ENCODE measurements at regions not wholly inside any gene's neighbourhood (a gene's known extent, or its start where the extent isn't known, plus 50 kb on each side); places are given as distances from the start of the nearest gene placed in this dataset.

DNA sequence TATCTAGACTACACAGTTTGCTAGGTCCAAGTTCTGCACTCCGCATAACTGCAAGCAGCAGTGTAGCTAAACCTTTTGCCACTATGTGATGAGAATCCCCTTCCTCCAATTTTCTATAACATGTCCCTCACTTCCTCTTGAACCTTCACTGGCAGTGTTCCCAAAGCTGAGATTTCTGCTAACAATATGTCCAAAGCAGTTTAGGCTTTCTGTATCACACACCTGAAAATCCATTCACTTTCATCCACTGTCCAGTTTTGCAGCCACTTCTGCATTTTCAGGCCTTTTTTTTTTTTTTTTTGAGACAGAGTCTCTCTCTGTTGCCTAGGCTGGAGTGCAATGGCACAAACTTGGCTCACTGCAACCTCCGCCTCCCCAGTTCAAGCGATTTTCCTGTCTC lies 111.1 kb downstream of the GADD45G start:
- DNase-seq (ENCODE audit: insufficient read length, low spot score, missing footprints): no peak
- no peaks in the 10 kb centered on the region for H3K9me3 ChIP-seq (ENCODE audit: low read depth, low read length)

DNA sequence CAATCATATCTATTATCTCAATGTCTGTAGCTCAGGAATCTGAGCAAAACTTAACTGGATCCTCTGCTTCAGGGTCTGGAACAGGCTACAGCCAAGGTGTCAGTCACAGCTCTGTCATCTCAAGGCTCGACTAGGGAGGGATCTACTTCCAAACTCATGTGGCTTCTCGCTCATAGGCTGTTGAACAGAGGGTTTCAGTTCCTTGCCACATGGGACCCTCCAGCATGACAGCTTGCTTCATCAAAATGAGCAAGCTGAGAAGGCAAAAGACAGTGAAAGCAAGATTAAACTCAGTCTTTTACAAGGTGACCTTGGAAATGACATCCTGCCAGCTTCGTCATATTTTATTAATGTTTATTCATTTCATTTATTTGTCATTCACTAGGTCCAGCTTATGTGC lies 111.7 kb downstream of the GADD45G start:
- DNase-seq (ENCODE audit: insufficient read length, low spot score, missing footprints): no peak

More for the DNA sequence above, 111.1 kb downstream of the GADD45G start:
- Histone ChIP-seq H3K27ac (ENCODE audit: low read depth, low read length) (no peak overlapping the region), H3K36me3 (ENCODE audit: insufficient read depth, low read length) (no peaks in the 10 kb centered on the region), H3K79me2 (ENCODE audit: insufficient read depth, low read length) (no peaks in the 10 kb centered on the region), H3K4me3 (ENCODE audit: insufficient read depth, low read length) (no peak overlapping the region), H3K4me2 (ENCODE audit: insufficient read depth, low read length) (no peak overlapping the region), H3K4me1 (ENCODE audit: insufficient read depth, low read length) (no peaks in the 10 kb centered on the region), H2AFZ (ENCODE audit: low read length) (no peak overlapping the region), H4K20me1 (ENCODE audit: insufficient read depth, low read length) (no peaks in the 10 kb centered on the region), H3K27me3 (ENCODE audit: insufficient read depth, low read length) (no peaks in the 10 kb centered on the region)
- TF ChIP-seq, protein P1, sequence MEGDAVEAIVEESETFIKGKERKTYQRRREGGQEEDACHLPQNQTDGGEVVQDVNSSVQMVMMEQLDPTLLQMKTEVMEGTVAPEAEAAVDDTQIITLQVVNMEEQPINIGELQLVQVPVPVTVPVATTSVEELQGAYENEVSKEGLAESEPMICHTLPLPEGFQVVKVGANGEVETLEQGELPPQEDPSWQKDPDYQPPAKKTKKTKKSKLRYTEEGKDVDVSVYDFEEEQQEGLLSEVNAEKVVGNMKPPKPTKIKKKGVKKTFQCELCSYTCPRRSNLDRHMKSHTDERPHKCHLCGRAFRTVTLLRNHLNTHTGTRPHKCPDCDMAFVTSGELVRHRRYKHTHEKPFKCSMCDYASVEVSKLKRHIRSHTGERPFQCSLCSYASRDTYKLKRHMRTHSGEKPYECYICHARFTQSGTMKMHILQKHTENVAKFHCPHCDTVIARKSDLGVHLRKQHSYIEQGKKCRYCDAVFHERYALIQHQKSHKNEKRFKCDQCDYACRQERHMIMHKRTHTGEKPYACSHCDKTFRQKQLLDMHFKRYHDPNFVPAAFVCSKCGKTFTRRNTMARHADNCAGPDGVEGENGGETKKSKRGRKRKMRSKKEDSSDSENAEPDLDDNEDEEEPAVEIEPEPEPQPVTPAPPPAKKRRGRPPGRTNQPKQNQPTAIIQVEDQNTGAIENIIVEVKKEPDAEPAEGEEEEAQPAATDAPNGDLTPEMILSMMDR (IDR thresholded peaks at IDR 0.05; ENCODE audit: extremely low read depth, low read depth, low read length): no peak

DNA sequence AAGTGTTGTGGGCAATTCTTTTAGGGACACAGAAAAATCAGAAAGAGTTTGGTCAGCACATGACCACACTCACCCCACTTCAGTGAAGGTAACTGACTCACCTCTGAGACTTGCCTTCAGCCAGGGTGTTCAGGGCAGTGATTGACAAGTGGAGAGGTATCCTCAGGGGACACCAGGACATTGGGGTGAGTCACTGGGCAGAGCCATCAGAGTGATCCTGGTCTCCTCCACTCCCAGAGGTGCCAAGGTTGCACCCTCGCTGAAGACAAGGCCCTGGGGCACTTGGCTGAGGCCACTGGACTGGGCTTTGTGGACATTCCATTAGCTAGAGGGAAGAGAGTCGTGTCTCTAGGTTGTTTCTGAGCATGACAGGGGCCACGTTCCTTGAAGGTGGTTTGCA lies 113.4 kb downstream of the GADD45G start:
- H3K27me3 ChIP-seq (ENCODE audit: insufficient read depth, low read length): no peaks in the 10 kb centered on the region
- no peaks in the 10 kb centered on the region for H3K36me3 ChIP-seq (ENCODE audit: insufficient read depth, low read length)
- no peaks in the 10 kb centered on the region for H3K4me1 ChIP-seq (ENCODE audit: insufficient read depth, low read length)
- H2AFZ ChIP-seq (ENCODE audit: low read length): no peak overlapping the region
- no peak for DNase-seq (ENCODE audit: insufficient read length, low spot score, missing footprints)
- H3K27ac ChIP-seq (ENCODE audit: low read depth, low read length): no peak overlapping the region
- no peaks in the 10 kb centered on the region for H3K9me3 ChIP-seq (ENCODE audit: low read depth, low read length)
- H3K79me2 ChIP-seq (ENCODE audit: insufficient read depth, low read length): no peaks in the 10 kb centered on the region
- no peak overlapping the region for H3K4me3 ChIP-seq (ENCODE audit: insufficient read depth, low read length)
- H3K4me2 ChIP-seq (ENCODE audit: insufficient read depth, low read length): no peak overlapping the region
- no peaks in the 10 kb centered on the region for H4K20me1 ChIP-seq (ENCODE audit: insufficient read depth, low read length)
- TF ChIP-seq, protein P1 (IDR thresholded peaks at IDR 0.05; ENCODE audit: extremely low read depth, low read depth, low read length): no peak

More for the DNA sequence above, 111.7 kb downstream of the GADD45G start:
- Histone ChIP-seq H3K79me2 (ENCODE audit: insufficient read depth, low read length) (no peaks in the 10 kb centered on the region), H3K4me1 (ENCODE audit: insufficient read depth, low read length) (no peaks in the 10 kb centered on the region), H4K20me1 (ENCODE audit: insufficient read depth, low read length) (no peaks in the 10 kb centered on the region), H3K27me3 (ENCODE audit: insufficient read depth, low read length) (no peaks in the 10 kb centered on the region), H3K36me3 (ENCODE audit: insufficient read depth, low read length) (no peaks in the 10 kb centered on the region), H3K27ac (ENCODE audit: low read depth, low read length) (no peak overlapping the region), H2AFZ (ENCODE audit: low read length) (no peak overlapping the region), H3K4me3 (ENCODE audit: insufficient read depth, low read length) (no peak overlapping the region), H3K9me3 (ENCODE audit: low read depth, low read length) (no peaks in the 10 kb centered on the region), H3K4me2 (ENCODE audit: insufficient read depth, low read length) (no peak overlapping the region)
- TF ChIP-seq, protein P1 (IDR thresholded peaks at IDR 0.05; ENCODE audit: extremely low read depth, low read depth, low read length): no peak

DNA sequence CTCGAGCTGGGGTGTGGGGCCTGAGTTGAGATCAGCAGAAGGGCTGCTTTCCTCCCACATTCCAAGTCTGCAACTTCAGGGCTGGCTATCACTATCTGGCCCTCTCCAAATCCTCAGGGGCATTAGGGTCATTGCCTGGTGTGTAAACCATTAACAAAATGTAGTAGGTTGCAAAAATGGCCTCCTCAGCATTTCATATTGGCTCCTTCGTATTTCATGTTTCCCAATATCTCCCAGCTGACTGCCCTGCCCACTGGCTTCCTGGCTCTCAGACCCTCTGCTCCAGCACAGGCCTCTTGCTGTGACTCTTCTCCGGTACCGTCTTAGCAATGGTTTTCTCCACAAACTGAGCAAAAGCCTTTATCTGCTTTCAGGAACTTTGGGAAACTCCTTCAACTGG lies 113.8 kb downstream of the GADD45G start:
- H3K79me2 ChIP-seq (ENCODE audit: insufficient read depth, low read length): no peaks in the 10 kb centered on the region
- H3K27me3 ChIP-seq (ENCODE audit: insufficient read depth, low read length): no peaks in the 10 kb centered on the region
- H2AFZ ChIP-seq (ENCODE audit: low read length): no peak overlapping the region
- H3K36me3 ChIP-seq (ENCODE audit: insufficient read depth, low read length): no peaks in the 10 kb centered on the region
- no peak overlapping the region for H3K27ac ChIP-seq (ENCODE audit: low read depth, low read length)
- H3K4me3 ChIP-seq (ENCODE audit: insufficient read depth, low read length): no peak overlapping the region
- no peaks in the 10 kb centered on the region for H3K4me1 ChIP-seq (ENCODE audit: insufficient read depth, low read length)
- H3K4me2 ChIP-seq (ENCODE audit: insufficient read depth, low read length): no peak overlapping the region
- TF ChIP-seq, protein P1 (IDR thresholded peaks at IDR 0.05; ENCODE audit: extremely low read depth, low read depth, low read length): no peak
- no peaks in the 10 kb centered on the region for H3K9me3 ChIP-seq (ENCODE audit: low read depth, low read length)
- DNase-seq (ENCODE audit: insufficient read length, low spot score, missing footprints): no peak
- H4K20me1 ChIP-seq (ENCODE audit: insufficient read depth, low read length): no peaks in the 10 kb centered on the region
